ENCODE measurements at regions not wholly inside any gene's neighbourhood (a gene's known extent, or its start where the extent isn't known, plus 50 kb on each side); places are given as distances from the start of the nearest gene placed in this dataset.

DNA sequence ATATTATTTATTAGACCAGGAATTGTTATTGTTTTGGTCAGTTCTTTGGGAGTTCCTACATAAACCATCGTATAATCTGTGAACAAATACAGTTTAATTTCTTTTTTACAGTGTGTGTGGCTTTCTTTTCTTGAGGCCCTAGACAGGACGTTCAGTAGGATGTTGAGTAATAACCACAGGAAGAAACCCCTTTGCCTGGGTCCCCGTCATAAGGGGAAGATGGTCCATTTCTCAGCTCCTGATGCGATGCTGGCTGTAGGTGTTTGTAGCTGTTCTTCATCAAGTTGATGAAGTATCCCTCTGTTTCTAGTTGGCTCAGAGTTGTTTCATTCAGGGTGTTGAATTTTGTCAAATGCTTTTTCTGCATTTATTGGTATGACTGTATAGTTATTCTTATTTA is 219.7 kb upstream of the ADARB2 start:
- H4K20me1 ChIP-seq (ENCODE audit: low read depth): no peaks in the 10 kb centered on the region
- no peaks in the 10 kb centered on the region for H3K27me3 ChIP-seq
- H3K36me3 ChIP-seq: no peaks in the 10 kb centered on the region
- H3K4me2 ChIP-seq: no peak overlapping the region
- no peak overlapping the region for H2AFZ ChIP-seq (replicated peaks)
- no peaks in the 10 kb centered on the region for H3K79me2 ChIP-seq (ENCODE audit: low read depth)
- H3F3A ChIP-seq (ENCODE audit: low read depth): no peaks in the 10 kb centered on the region
- H3K27ac Mint-ChIP-seq: no peak overlapping the region
- H3K4me3 ChIP-seq: no peak overlapping the region
- H3K9me3 ChIP-seq (ENCODE audit: low read depth): no peaks in the 10 kb centered on the region
- no peaks in the 10 kb centered on the region for H3K9me3 Mint-ChIP-seq
- no peak overlapping the region for H3K9ac ChIP-seq
- H3K4me1 ChIP-seq: no peaks in the 10 kb centered on the region
- no peak for DNase-seq (ENCODE audit: low spot score)
- no peak overlapping the region for H3K27ac ChIP-seq
- no peaks in the 10 kb centered on the region for H3K4me1 Mint-ChIP-seq
- peaks cover 2% of the 10 kb centered on the region for H3K27me3 Mint-ChIP-seq (ENCODE audit: insufficient read depth, low read depth)
- no peaks in the 10 kb centered on the region for H3K36me3 Mint-ChIP-seq
- no peak overlapping the region for H3K4me3 Mint-ChIP-seq
- TF ChIP-seq, protein P1, sequence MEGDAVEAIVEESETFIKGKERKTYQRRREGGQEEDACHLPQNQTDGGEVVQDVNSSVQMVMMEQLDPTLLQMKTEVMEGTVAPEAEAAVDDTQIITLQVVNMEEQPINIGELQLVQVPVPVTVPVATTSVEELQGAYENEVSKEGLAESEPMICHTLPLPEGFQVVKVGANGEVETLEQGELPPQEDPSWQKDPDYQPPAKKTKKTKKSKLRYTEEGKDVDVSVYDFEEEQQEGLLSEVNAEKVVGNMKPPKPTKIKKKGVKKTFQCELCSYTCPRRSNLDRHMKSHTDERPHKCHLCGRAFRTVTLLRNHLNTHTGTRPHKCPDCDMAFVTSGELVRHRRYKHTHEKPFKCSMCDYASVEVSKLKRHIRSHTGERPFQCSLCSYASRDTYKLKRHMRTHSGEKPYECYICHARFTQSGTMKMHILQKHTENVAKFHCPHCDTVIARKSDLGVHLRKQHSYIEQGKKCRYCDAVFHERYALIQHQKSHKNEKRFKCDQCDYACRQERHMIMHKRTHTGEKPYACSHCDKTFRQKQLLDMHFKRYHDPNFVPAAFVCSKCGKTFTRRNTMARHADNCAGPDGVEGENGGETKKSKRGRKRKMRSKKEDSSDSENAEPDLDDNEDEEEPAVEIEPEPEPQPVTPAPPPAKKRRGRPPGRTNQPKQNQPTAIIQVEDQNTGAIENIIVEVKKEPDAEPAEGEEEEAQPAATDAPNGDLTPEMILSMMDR (IDR thresholded peaks at IDR 0.05): no peak
- TF ChIP-seq EZH2phosphoT487 (IDR thresholded peaks at IDR 0.05) (no peak), EZH2 (IDR thresholded peaks at IDR 0.05) (no peak)

DNA sequence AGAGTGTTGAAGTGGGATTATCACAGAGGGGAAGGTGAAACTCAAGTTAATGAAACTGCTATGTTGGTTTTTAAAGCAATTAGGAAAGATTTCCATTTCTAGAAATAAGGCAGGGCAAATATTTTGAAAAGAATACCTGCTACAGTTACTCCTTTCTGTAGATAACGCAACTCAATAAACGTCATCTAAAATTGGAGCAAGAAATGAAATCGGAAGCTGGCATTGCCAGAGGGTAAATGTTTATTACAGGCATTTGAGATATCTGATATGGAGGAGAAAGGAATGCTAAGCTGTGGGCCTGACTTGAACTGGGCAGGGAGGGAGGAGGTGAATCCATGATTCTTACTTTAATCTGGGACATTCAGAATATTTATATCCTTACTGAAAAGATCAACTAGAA is 217.0 kb upstream of the ADARB2 start:
- Mint-ChIP-seq H3K9me3 (peaks cover 3% of the 10 kb centered on the region), H3K4me3 (no peak overlapping the region), H3K27ac (no peak overlapping the region), H3K36me3 (no peaks in the 10 kb centered on the region), H3K4me1 (no peaks in the 10 kb centered on the region), H3K27me3 (ENCODE audit: insufficient read depth, low read depth) (peaks cover 4% of the 10 kb centered on the region)
- no peak overlapping the region for H3K4me3 ChIP-seq
- H3F3A ChIP-seq (ENCODE audit: low read depth): no peaks in the 10 kb centered on the region
- H3K4me2 ChIP-seq: no peak overlapping the region
- H2AFZ ChIP-seq (replicated peaks): no peak overlapping the region
- H3K27ac ChIP-seq: no peak overlapping the region
- H3K27me3 ChIP-seq: no peaks in the 10 kb centered on the region
- H3K36me3 ChIP-seq: no peaks in the 10 kb centered on the region
- H4K20me1 ChIP-seq (ENCODE audit: low read depth): no peaks in the 10 kb centered on the region
- DNase-seq (ENCODE audit: low spot score): no peak
- H3K79me2 ChIP-seq (ENCODE audit: low read depth): no peaks in the 10 kb centered on the region
- TF ChIP-seq EZH2phosphoT487 (IDR thresholded peaks at IDR 0.05) (no peak), EZH2 (IDR thresholded peaks at IDR 0.05) (no peak)
- TF ChIP-seq, protein P1 (IDR thresholded peaks at IDR 0.05): no peak
- no peaks in the 10 kb centered on the region for H3K4me1 ChIP-seq
- H3K9me3 ChIP-seq (ENCODE audit: low read depth): no peaks in the 10 kb centered on the region
- H3K9ac ChIP-seq: no peak overlapping the region

DNA sequence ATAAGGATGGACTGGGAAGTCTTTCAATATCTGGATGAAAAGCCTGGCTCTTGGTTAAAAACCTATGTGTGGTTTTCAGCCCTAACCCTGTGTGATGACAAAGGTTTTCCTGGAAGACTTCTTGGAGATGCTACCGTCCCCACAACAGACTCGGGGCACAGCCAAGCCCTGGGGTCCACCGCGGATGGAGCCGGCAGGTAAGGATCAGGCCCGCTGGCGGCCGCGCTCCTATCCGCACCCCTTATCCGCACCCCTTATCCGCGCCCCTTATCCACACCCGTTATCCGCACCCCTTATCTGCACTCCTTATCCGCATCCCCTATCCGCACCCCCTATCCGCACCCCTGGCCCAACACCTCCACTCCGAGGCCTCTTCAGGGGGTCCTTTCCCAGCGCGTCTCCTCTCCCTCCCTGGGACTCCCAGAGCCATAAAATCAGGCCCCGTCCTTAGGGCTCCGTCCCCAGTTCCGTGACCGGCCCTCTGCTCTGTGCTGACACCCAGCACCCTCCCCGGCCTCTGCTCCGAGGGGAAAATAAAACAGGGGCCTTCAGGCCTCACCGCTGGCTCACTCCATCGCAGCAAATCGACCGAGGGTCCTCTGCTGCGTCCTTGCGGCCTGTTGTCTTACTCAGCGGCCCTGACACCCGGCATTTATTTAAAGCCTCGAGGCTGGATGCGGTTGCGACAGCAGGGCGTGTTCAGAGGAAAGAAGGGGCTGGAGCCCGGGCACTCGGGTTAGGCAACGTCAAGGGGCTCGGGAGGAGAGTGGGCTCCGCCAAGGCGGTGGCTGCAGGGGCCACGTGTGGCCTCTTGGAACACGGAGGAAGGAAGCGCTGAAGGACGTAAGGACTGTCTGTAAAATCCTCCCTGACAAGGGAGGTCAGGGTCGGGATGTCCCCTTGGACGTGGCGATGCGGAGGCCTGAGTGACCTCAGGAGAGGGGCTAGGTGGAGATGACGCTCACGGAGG is 215.1 kb upstream of the ADARB2 start:
- TF ChIP-seq EZH2phosphoT487 (IDR thresholded peaks at IDR 0.05) (no peak), EZH2 (IDR thresholded peaks at IDR 0.05) (no peak)
- TF ChIP-seq, protein P1 (IDR thresholded peaks at IDR 0.05): no peak
- Histone ChIP-seq H3K9ac (no peak overlapping the region), H3K36me3 (no peaks in the 10 kb centered on the region), H2AFZ (replicated peaks) (no peak overlapping the region), H3K79me2 (ENCODE audit: low read depth) (no peaks in the 10 kb centered on the region), H4K20me1 (ENCODE audit: low read depth) (no peaks in the 10 kb centered on the region), H3F3A (ENCODE audit: low read depth) (no peaks in the 10 kb centered on the region), H3K4me2 (no peak overlapping the region), H3K27ac (no peak overlapping the region), H3K9me3 (ENCODE audit: low read depth) (no peaks in the 10 kb centered on the region), H3K27me3 (no peaks in the 10 kb centered on the region), H3K4me3 (no peak overlapping the region), H3K4me1 (no peaks in the 10 kb centered on the region)
- Mint-ChIP-seq H3K36me3 (no peaks in the 10 kb centered on the region), H3K4me1 (no peaks in the 10 kb centered on the region), H3K9me3 (peaks cover 3% of the 10 kb centered on the region), H3K4me3 (no peak overlapping the region), H3K27me3 (ENCODE audit: insufficient read depth, low read depth) (peaks cover 6% of the 10 kb centered on the region), H3K27ac (no peak overlapping the region)
- no peak for DNase-seq (ENCODE audit: low spot score)
